HEK293 (cell line): ENCODE measurements at regions not wholly inside any gene's neighbourhood (a gene's known extent, or its start where the extent isn't known, plus 50 kb on each side); places are given as distances from the start of the nearest gene placed in this dataset.

ENCODE experiments used
- CTCF ChIA-PET: fragments of 350-600 bp; formaldehyde crosslinking; extraction: SDS; loops from one replicate; lab custom pipeline; 2021; ENCODE audit warnings: antibody characterized with exemption; lab: Yijun Ruan, JAX
- POLR2A ChIA-PET: fragments of 300-600 bp; formaldehyde crosslinking; extraction: SDS; loops from one replicate; lab custom pipeline; 2020; ENCODE audit warnings: antibody characterized with exemption, inconsistent platforms; lab: Yijun Ruan, JAX
- H3K27ac ChIP-seq: fragments of 200-500 bp; sonication (Bioruptor generic); 2 replicates; pipeline ENCODE4 v1.5.1; 2014; ENCODE audit warnings: low read depth, low read length, control low read depth, inconsistent platforms; ENCODE audit errors: extremely low read depth
- H3K36me3 ChIP-seq, 2 experiments: fragments of 200-500 bp in 1 of 2; sonication (Bioruptor generic) in 1 of 2; 1 replicate in 1 of 2; 2 replicates in 1 of 2; pipeline ENCODE4 v1.5.1; 2014 to 2017; ENCODE audit warnings: inconsistent platforms in 2 of 2, low read length in 2 of 2; ENCODE audit not compliant: control insufficient read depth in 2 of 2, insufficient read depth in 1 of 2
- H3K4me1 ChIP-seq: fragments of 200-500 bp; sonication (Bioruptor generic); 2 replicates; pipeline ENCODE4 v1.5.1; 2014; ENCODE audit warnings: mild to moderate bottlenecking, low read length, inconsistent platforms; ENCODE audit not compliant: control insufficient read depth, insufficient read depth
- H3K4me3 ChIP-seq: 2 replicates; pipeline ENCODE4 v1.5.1; 2011; ENCODE audit warnings: low read depth, mild to moderate bottlenecking, control low read depth, low read length, moderate library complexity
- H3K9me3 ChIP-seq: fragments of 200-500 bp; sonication (Bioruptor generic); 2 replicates; pipeline ENCODE4 v1.5.1; 2014; ENCODE audit warnings: low read depth, low read length, inconsistent platforms; ENCODE audit not compliant: control insufficient read depth, insufficient read depth
- BCL11A ChIP-seq: fragments of 450-650 bp; formaldehyde crosslinking; IDR thresholded peaks from 2 replicates; pipeline ENCODE4 v1.5.1; 2016; ENCODE audit warnings: low read depth, missing biosample characterization, missing genetic modification characterization
- KLF17 ChIP-seq: fragments of 450-650 bp; formaldehyde crosslinking; IDR thresholded peaks from 2 replicates; pipeline ENCODE4 v1.5.1; 2016; ENCODE audit warnings: missing biosample characterization, missing genetic modification characterization
- KLF8 ChIP-seq: fragments of 450-650 bp; formaldehyde crosslinking; IDR thresholded peaks from 2 replicates; pipeline ENCODE4 v1.5.1; 2016; ENCODE audit warnings: missing biosample characterization, missing genetic modification characterization
- KLF9 ChIP-seq: fragments of 450-650 bp; formaldehyde crosslinking; IDR thresholded peaks from 2 replicates; pipeline ENCODE4 v1.5.1; 2016; ENCODE audit warnings: missing biosample characterization, missing genetic modification characterization, low read depth
- PATZ1 ChIP-seq: fragments of 450-650 bp; formaldehyde crosslinking; IDR thresholded peaks from 2 replicates; pipeline ENCODE4 v1.5.1; 2016; ENCODE audit warnings: missing biosample characterization, missing genetic modification characterization
- PRDM2 ChIP-seq: fragments of 450-650 bp; formaldehyde crosslinking; IDR thresholded peaks from 2 replicates; pipeline ENCODE4 v1.5.1; 2016; ENCODE audit warnings: missing biosample characterization, missing genetic modification characterization, borderline replicate concordance
- RBAK ChIP-seq: fragments of 450-650 bp; formaldehyde crosslinking; IDR thresholded peaks from 2 replicates; pipeline ENCODE4 v1.5.1; 2016; ENCODE audit warnings: missing biosample characterization, missing genetic modification characterization
- ZBTB11 ChIP-seq: fragments of 450-650 bp; formaldehyde crosslinking; conservative IDR thresholded peaks from 2 replicates; pipeline ENCODE4 v1.5.1; 2016; ENCODE audit warnings: low read depth, missing biosample characterization, missing genetic modification characterization
- ZFP3 ChIP-seq: fragments of 450-650 bp; formaldehyde crosslinking; IDR thresholded peaks from 2 replicates; pipeline ENCODE4 v1.5.1; 2016; ENCODE audit warnings: low read depth, missing biosample characterization, missing genetic modification characterization
- ZNF148 ChIP-seq: fragments of 450-650 bp; formaldehyde crosslinking; IDR thresholded peaks from 2 replicates; pipeline ENCODE4 v1.5.0; 2017; ENCODE audit warnings: missing biosample characterization, missing genetic modification characterization, borderline replicate concordance
- ZNF2 ChIP-seq: fragments of 450-650 bp; formaldehyde crosslinking; IDR thresholded peaks from 2 replicates; pipeline ENCODE4 v1.5.1; 2016; ENCODE audit warnings: missing biosample characterization, missing genetic modification characterization
- ZNF280D ChIP-seq: fragments of 450-650 bp; formaldehyde crosslinking; IDR thresholded peaks from 2 replicates; pipeline ENCODE4 v1.5.1; 2016; ENCODE audit warnings: missing biosample characterization, missing genetic modification characterization
- ZNF302 ChIP-seq: fragments of 450-650 bp; formaldehyde crosslinking; IDR thresholded peaks from 2 replicates; pipeline ENCODE4 v1.5.1; 2016; ENCODE audit warnings: missing biosample characterization, missing genetic modification characterization, low read depth
- ZNF433 ChIP-seq: fragments of 450-650 bp; formaldehyde crosslinking; IDR thresholded peaks from 2 replicates; pipeline ENCODE4 v1.5.1; 2016; ENCODE audit warnings: missing biosample characterization, missing genetic modification characterization, low read depth
- ZNF510 ChIP-seq: fragments of 450-650 bp; formaldehyde crosslinking; IDR thresholded peaks from 2 replicates; pipeline ENCODE4 v1.5.1; 2018; ENCODE audit warnings: mild to moderate bottlenecking, missing genetic modification characterization, missing biosample characterization; ENCODE audit not compliant: insufficient replicate concordance
- ZNF513 ChIP-seq: fragments of 450-650 bp; IDR thresholded peaks from 2 replicates; pipeline ENCODE4 v1.5.1; 2018; ENCODE audit warnings: missing biosample characterization, missing genetic modification characterization
- ZNF660 ChIP-seq: fragments of 450-650 bp; IDR thresholded peaks from 2 replicates; pipeline ENCODE4 v1.5.1; 2018; ENCODE audit warnings: missing biosample characterization, mild to moderate bottlenecking, missing genetic modification characterization

GRCh38 chr3:82506204-82506603, 744.8 kb upstream of the GBE1 start:
- Histone ChIP-seq H3K36me3 (no peaks in the 10 kb centered on the region), H3K9me3 (no peaks in the 10 kb centered on the region), H3K4me3 (no peak overlapping the region), H3K27ac (no peak overlapping the region), H3K4me1 (no peaks in the 10 kb centered on the region)
- ChIA-PET CTCF (interaction anchor here (0.6 kb wide), 1 partner anchor 567 kb away, joined by 6 read pairs; no protein-coding TSS in a partner anchor), POLR2A (no interaction called here)
- TF ChIP-seq RBAK (tag by site-specific recombination) (no peak), KLF17 (tag by site-specific recombination) (no peak), PRDM2 (tag by site-specific recombination) (no peak), ZBTB11 (tag by site-specific recombination) (no peak), ZNF513 (no peak), PATZ1 (tag by site-specific recombination) (no peak), ZNF660 (no peak), ZNF148 (no peak), BCL11A (no peak), KLF9 (tag by site-specific recombination) (no peak), ZNF302 (tag by site-specific recombination) (no peak), ZNF280D (tag by site-specific recombination) (no peak), ZNF2 (tag by site-specific recombination) (no peak), ZFP3 (tag by site-specific recombination) (no peak), ZNF510 (tag by site-specific recombination) (no peak), ZNF433 (tag by site-specific recombination) (no peak), KLF8 (tag by site-specific recombination) (no peak)
